ENCODE measurements at regions not wholly inside any gene's neighbourhood (a gene's known extent, or its start where the extent isn't known, plus 50 kb on each side); places are given as distances from the start of the nearest gene placed in this dataset.
"Not testable (repeated sequence)": the region's sequence is repeated elsewhere in the genome, so short reads cannot be mapped to it uniquely, and the experiment has no call there.

DNA sequence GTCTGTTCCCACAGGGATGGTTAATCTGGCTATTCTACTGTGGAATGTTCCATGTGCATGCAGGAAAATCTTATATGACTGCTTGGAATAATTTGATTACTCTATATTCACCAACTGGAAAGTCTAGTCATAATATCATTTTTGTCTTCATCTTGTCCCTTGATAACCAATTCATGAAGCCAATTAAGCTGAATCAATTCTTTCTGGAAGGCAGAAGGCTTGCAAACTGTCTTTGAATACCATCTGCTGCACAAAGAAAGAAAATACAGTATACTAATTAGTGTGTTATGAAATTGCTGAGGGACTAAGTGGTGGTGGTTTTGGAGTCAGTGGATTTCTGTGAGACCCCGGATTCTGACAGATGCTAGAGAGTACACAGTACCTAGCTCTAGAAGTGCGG is 546.5 kb upstream of the MIS18BP1 start:
- no peaks in the 10 kb centered on the region for H3K4me1 ChIP-seq
- POLR2A ChIA-PET: no interaction called here
- TF ChIP-seq, protein P1, sequence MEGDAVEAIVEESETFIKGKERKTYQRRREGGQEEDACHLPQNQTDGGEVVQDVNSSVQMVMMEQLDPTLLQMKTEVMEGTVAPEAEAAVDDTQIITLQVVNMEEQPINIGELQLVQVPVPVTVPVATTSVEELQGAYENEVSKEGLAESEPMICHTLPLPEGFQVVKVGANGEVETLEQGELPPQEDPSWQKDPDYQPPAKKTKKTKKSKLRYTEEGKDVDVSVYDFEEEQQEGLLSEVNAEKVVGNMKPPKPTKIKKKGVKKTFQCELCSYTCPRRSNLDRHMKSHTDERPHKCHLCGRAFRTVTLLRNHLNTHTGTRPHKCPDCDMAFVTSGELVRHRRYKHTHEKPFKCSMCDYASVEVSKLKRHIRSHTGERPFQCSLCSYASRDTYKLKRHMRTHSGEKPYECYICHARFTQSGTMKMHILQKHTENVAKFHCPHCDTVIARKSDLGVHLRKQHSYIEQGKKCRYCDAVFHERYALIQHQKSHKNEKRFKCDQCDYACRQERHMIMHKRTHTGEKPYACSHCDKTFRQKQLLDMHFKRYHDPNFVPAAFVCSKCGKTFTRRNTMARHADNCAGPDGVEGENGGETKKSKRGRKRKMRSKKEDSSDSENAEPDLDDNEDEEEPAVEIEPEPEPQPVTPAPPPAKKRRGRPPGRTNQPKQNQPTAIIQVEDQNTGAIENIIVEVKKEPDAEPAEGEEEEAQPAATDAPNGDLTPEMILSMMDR (IDR thresholded peaks at IDR 0.05; ENCODE audit: insufficient read depth in 1 of 2, low read depth in 1 of 2, low read length in 1 of 2, severe bottlenecking in 1 of 2, unreplicated experiment in 1 of 2): no peak
- H3K4me3 ChIP-seq (ENCODE audit: low read depth, low read length): no peak overlapping the region
- H3K36me3 ChIP-seq (ENCODE audit: control insufficient read depth, insufficient read depth, low read length): no peaks in the 10 kb centered on the region
- BruUV-seq (replicated peaks): no TSS peak
- H3K4me1 Mint-ChIP-seq (ENCODE audit: low read depth, unreplicated experiment): peaks cover 7% of the 10 kb centered on the region
- no peak for DNase-seq
- intact Hi-C loops (cut with micrococcal nuclease; ENCODE audit: unreplicated experiment): no loop called here
- peaks cover 2% of the 10 kb centered on the region for H3K27me3 Mint-ChIP-seq (ENCODE audit: insufficient read depth, unreplicated experiment)
- H3K27me3 ChIP-seq (replicated peaks; ENCODE audit: control insufficient read depth, insufficient read depth, low read length): no peaks in the 10 kb centered on the region
- H3K9me3 Mint-ChIP-seq (ENCODE audit: unreplicated experiment): peaks cover 15% of the 10 kb centered on the region
- CTCF ChIA-PET: no interaction called here
- peaks cover 15% of the 10 kb centered on the region; the same call in 1 of the 2 replicates for H3K9me3 ChIP-seq
- H3K4me3 Mint-ChIP-seq (ENCODE audit: unreplicated experiment): no peak overlapping the region
- H3K27ac Mint-ChIP-seq (ENCODE audit: unreplicated experiment): no peak overlapping the region
- no peaks in the 10 kb centered on the region for H3K36me3 Mint-ChIP-seq (ENCODE audit: insufficient read depth, unreplicated experiment)

DNA sequence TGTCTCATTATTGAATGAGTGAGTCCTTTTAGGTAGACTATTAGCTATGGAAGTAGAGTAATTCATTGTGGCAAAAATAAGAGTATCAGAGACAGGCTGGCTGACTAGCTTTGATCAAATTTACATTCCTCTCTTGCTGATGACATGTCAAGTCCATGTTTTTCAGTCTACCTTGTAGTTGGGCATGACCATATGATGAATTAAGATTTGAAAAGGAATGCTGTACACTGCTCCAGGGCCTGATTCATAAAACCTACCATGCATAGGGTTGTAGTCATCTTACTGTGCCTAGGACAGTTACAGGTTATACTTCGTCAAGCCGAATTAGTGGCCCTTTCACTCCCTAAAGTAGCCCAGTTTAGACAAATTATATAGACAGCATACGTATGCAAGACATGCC is 545.7 kb upstream of the MIS18BP1 start:
- TF ChIP-seq, protein P1 (IDR thresholded peaks at IDR 0.05; ENCODE audit: insufficient read depth in 1 of 2, low read depth in 1 of 2, low read length in 1 of 2, severe bottlenecking in 1 of 2, unreplicated experiment in 1 of 2): no peak

DNA sequence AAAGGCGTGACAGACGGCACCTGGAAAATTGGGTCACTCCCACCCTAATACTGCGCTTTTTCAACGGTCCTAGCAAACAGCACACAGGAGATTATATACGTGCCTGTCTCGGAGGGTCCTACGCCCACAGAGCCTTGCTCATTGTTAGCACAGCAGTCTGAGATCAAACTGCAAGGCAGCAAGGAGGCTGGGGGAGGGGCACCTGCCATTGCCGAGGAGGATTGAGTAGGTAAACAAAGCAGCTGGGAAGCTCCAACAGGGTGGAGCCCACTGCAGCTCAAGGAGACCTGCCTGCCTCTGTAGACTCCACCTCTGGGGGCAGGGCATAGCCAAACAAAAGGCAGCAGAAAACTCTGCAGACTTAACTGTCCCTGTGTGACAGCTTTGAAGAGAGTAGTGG is 543.0 kb upstream of the MIS18BP1 start:
- peaks cover 15% of the 10 kb centered on the region; the same call in 1 of the 2 replicates for H3K9me3 ChIP-seq
- CTCF ChIA-PET; H3K4me3 Mint-ChIP-seq (ENCODE audit: unreplicated experiment); POLR2A ChIA-PET; H3K4me1 ChIP-seq; H3K4me3 ChIP-seq (ENCODE audit: low read depth, low read length); DNase-seq; H3K27me3 Mint-ChIP-seq (ENCODE audit: insufficient read depth, unreplicated experiment); H3K27ac Mint-ChIP-seq (ENCODE audit: unreplicated experiment); H3K36me3 ChIP-seq (ENCODE audit: control insufficient read depth, insufficient read depth, low read length); BruUV-seq (replicated peaks); intact Hi-C loops (cut with micrococcal nuclease; ENCODE audit: unreplicated experiment); H3K36me3 Mint-ChIP-seq (ENCODE audit: insufficient read depth, unreplicated experiment); H3K27me3 ChIP-seq (replicated peaks; ENCODE audit: control insufficient read depth, insufficient read depth, low read length); H3K4me1 Mint-ChIP-seq (ENCODE audit: low read depth, unreplicated experiment): not testable (repeated sequence)
- peaks cover 15% of the 10 kb centered on the region for H3K9me3 Mint-ChIP-seq (ENCODE audit: unreplicated experiment)

More for the DNA sequence above, 545.7 kb upstream of the MIS18BP1 start:
- no peak overlapping the region for H3K4me3 ChIP-seq (ENCODE audit: low read depth, low read length)
- no peaks in the 10 kb centered on the region for H3K36me3 ChIP-seq (ENCODE audit: control insufficient read depth, insufficient read depth, low read length)
- peaks cover 15% of the 10 kb centered on the region for H3K9me3 Mint-ChIP-seq (ENCODE audit: unreplicated experiment)
- no peaks in the 10 kb centered on the region for H3K36me3 Mint-ChIP-seq (ENCODE audit: insufficient read depth, unreplicated experiment)
- BruUV-seq (replicated peaks): no TSS peak
- no peak for DNase-seq
- intact Hi-C loops (cut with micrococcal nuclease; ENCODE audit: unreplicated experiment): no loop called here
- no peak overlapping the region for H3K4me3 Mint-ChIP-seq (ENCODE audit: unreplicated experiment)
- no peaks in the 10 kb centered on the region for H3K4me1 ChIP-seq
- peaks cover 7% of the 10 kb centered on the region for H3K4me1 Mint-ChIP-seq (ENCODE audit: low read depth, unreplicated experiment)
- ChIA-PET CTCF (no interaction called here), POLR2A (no interaction called here)
- peaks cover 15% of the 10 kb centered on the region; the same call in 1 of the 2 replicates for H3K9me3 ChIP-seq
- H3K27me3 ChIP-seq (replicated peaks; ENCODE audit: control insufficient read depth, insufficient read depth, low read length): no peaks in the 10 kb centered on the region
- H3K27me3 Mint-ChIP-seq (ENCODE audit: insufficient read depth, unreplicated experiment): peaks cover 1% of the 10 kb centered on the region
- no peak overlapping the region for H3K27ac Mint-ChIP-seq (ENCODE audit: unreplicated experiment)

DNA sequence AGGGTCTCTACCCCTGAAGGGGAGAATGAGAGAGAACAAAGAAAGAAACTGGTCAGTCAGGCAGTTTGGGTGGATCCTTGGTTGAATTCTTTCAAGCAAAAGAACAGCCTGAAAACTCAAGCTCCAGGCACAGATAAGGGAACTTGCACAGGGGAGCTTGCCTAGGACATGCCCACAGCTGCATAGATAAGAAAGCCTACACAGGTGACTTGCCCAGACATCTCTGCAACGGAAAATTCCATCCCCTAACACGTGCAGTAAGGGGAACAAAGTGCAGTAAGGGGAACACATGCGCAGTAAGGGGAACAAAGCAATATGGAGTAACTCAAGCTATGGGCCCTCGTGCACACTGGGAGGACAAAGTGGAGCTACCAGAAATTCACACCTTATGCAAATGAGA is 540.1 kb upstream of the MIS18BP1 start:
- no peak overlapping the region for H3K4me3 ChIP-seq (ENCODE audit: low read depth, low read length)
- H3K36me3 ChIP-seq (ENCODE audit: control insufficient read depth, insufficient read depth, low read length): no peaks in the 10 kb centered on the region
- Mint-ChIP-seq H3K4me1 (ENCODE audit: low read depth, unreplicated experiment) (peaks cover 2% of the 10 kb centered on the region), H3K27me3 (ENCODE audit: insufficient read depth, unreplicated experiment) (no peaks in the 10 kb centered on the region), H3K36me3 (ENCODE audit: insufficient read depth, unreplicated experiment) (no peaks in the 10 kb centered on the region), H3K4me3 (ENCODE audit: unreplicated experiment) (no peak overlapping the region), H3K9me3 (ENCODE audit: unreplicated experiment) (peaks cover 15% of the 10 kb centered on the region), H3K27ac (ENCODE audit: unreplicated experiment) (peak overlapping the region; percentile 66)
- peak; percentile 14 to 58 for DNase-seq
- H3K4me1 ChIP-seq: peaks cover 9% of the 10 kb centered on the region; the same call in 1 of the 2 replicates
- no TSS peak for BruUV-seq (replicated peaks)
- peaks cover 23% of the 10 kb centered on the region for H3K9me3 ChIP-seq
- TF ChIP-seq, protein P1 (IDR thresholded peaks at IDR 0.05; ENCODE audit: insufficient read depth in 1 of 2, low read depth in 1 of 2, low read length in 1 of 2, severe bottlenecking in 1 of 2, unreplicated experiment in 1 of 2): no peak
- no peaks in the 10 kb centered on the region for H3K27me3 ChIP-seq (replicated peaks; ENCODE audit: control insufficient read depth, insufficient read depth, low read length)
- ChIA-PET POLR2A (no interaction called here), CTCF (no interaction called here)
- intact Hi-C loops (cut with micrococcal nuclease; ENCODE audit: unreplicated experiment): no loop called here
